ENCODE measurements at regions not wholly inside any gene's neighbourhood (a gene's known extent, or its start where the extent isn't known, plus 50 kb on each side); places are given as distances from the start of the nearest gene placed in this dataset.

DNA sequence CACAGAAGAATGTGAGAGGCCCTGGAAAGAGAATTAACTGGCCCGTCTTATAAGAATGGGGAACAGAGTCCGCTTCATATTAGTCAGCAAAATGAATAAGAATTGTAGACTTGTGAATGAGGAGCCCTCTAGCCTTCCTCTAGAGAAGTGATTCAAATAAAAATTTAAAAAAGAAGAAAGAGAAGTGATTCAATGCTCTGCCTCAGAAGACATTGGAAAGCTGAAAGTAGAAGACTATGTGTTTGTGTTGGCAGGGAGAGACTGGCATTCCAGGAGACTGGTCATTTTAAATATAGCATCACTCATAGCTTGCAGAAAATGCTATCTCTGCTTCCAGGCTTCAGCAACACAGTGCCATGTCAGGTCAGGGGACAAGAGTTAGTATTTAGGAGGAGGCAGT is 190.6 kb upstream of the HS3ST3A1 start:
- no peak for FAIRE-seq
- no peaks in the 10 kb centered on the region for H3K9me1 ChIP-seq (replicated peaks; ENCODE audit: control insufficient read depth, extremely low read depth, insufficient read depth, low read length)
- no peak overlapping the region for H3K27ac ChIP-seq (ENCODE audit: insufficient read depth, low read depth, low read length)
- H3K79me2 ChIP-seq (ENCODE audit: control insufficient read depth, insufficient read depth, low read length), result no peaks in the 10 kb centered on the region
- CTCF ChIA-PET, result no interaction called here
- no peak overlapping the region for H3K4me2 ChIP-seq (ENCODE audit: insufficient read depth, low read length)
- no peak for DNase-seq (ENCODE audit: low read depth, low spot score)
- dilution Hi-C loops (cut with MboI; ENCODE audit: extremely low pct_ligation_motif_present, low sequenced_read_pairs), result no loop called here
- H3K9me3 ChIP-seq (replicated peaks; ENCODE audit: control insufficient read depth, insufficient read depth, low read length), result no peaks in the 10 kb centered on the region
- TF ChIP-seq FOS (IDR thresholded peaks at IDR 0.05; ENCODE audit: borderline replicate concordance, insufficient read depth, low read length) (no peak), POLR2AphosphoS5 (IDR thresholded peaks at IDR 0.05; ENCODE audit: insufficient read depth, low read depth, low read length) (no peak), JUN (IDR thresholded peaks at IDR 0.05; ENCODE audit: borderline replicate concordance, insufficient read depth, insufficient read length, low read depth) (no peak), POLR2A (IDR thresholded peaks at IDR 0.05; ENCODE audit: low read depth, low read length) (no peak), MYC (IDR thresholded peaks at IDR 0.05; ENCODE audit: low read depth, low read length) (no peak), EZH2 (IDR thresholded peaks at IDR 0.05; ENCODE audit: borderline replicate concordance, low read depth, low read length, severe bottlenecking) (no peak), GATA2 (IDR thresholded peaks at IDR 0.05; ENCODE audit: insufficient read depth, insufficient read length, low read depth, low read length) (no peak)
- TF ChIP-seq, protein P1, sequence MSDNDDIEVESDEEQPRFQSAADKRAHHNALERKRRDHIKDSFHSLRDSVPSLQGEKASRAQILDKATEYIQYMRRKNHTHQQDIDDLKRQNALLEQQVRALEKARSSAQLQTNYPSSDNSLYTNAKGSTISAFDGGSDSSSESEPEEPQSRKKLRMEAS (IDR thresholded peaks at IDR 0.05; ENCODE audit: insufficient read depth, insufficient read length), result no peak
- TF ChIP-seq, protein P2, sequence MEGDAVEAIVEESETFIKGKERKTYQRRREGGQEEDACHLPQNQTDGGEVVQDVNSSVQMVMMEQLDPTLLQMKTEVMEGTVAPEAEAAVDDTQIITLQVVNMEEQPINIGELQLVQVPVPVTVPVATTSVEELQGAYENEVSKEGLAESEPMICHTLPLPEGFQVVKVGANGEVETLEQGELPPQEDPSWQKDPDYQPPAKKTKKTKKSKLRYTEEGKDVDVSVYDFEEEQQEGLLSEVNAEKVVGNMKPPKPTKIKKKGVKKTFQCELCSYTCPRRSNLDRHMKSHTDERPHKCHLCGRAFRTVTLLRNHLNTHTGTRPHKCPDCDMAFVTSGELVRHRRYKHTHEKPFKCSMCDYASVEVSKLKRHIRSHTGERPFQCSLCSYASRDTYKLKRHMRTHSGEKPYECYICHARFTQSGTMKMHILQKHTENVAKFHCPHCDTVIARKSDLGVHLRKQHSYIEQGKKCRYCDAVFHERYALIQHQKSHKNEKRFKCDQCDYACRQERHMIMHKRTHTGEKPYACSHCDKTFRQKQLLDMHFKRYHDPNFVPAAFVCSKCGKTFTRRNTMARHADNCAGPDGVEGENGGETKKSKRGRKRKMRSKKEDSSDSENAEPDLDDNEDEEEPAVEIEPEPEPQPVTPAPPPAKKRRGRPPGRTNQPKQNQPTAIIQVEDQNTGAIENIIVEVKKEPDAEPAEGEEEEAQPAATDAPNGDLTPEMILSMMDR (IDR thresholded peaks at IDR 0.05; ENCODE audit: extremely low read depth in 1 of 2, insufficient read depth in 1 of 2, low read depth in 1 of 2, low read length in 2 of 2), result no peak
- H3K4me1 ChIP-seq (ENCODE audit: control insufficient read depth, extremely low read depth, insufficient read depth, low read length), result no peaks in the 10 kb centered on the region
- H2AFZ ChIP-seq (ENCODE audit: low read depth, low read length), result no peak overlapping the region
- POLR2A ChIA-PET, result no interaction called here
- H3K36me3 ChIP-seq (ENCODE audit: control insufficient read depth in 2 of 2, extremely low read depth in 1 of 2, insufficient read depth in 2 of 2, low read length in 2 of 2), result no peaks in the 10 kb centered on the region
- no peak overlapping the region for H3K4me3 ChIP-seq (replicated peaks in 1 of 3; ENCODE audit: insufficient read depth in 1 of 3, low read depth in 1 of 3, low read length in 3 of 3)
- no peaks in the 10 kb centered on the region for H3K27me3 ChIP-seq (ENCODE audit: control insufficient read depth in 2 of 2, insufficient read depth in 2 of 2, low read length in 2 of 2)
- intact Hi-C loops (cut with micrococcal nuclease), result no loop called here
- BruUV-seq (replicated peaks), result no TSS peak
- no peak overlapping the region for H3K9ac ChIP-seq (replicated peaks; ENCODE audit: extremely low read depth, insufficient read depth, low read length)
- no peaks in the 10 kb centered on the region for H4K20me1 ChIP-seq (replicated peaks; ENCODE audit: control insufficient read depth, extremely low read depth, insufficient read depth, low read length)

Data from endothelial cell of umbilical vein (primary cell).